Fibroblast of lung (primary cell): ENCODE measurements at regions not wholly inside any gene's neighbourhood (a gene's known extent, or its start where the extent isn't known, plus 50 kb on each side); places are given as distances from the start of the nearest gene placed in this dataset.

Source experiments
- DNase-seq, 2 donors: peaks; one replicate each; pipeline versions ENCODE4 v3.0.0 to v3.0.0-alpha.2; 2010; ENCODE audit warnings: low read depth in 2 of 2
- H2AFZ ChIP-seq: 2 replicates; pipeline ENCODE4 v1.5.1; 2012; ENCODE audit warnings: low read length, control low read depth, inconsistent platforms
- H3K27ac ChIP-seq: 2 replicates; pipeline ENCODE4 v1.5.1; 2011; ENCODE audit warnings: low read length, control low read depth; ENCODE audit not compliant: insufficient read depth
- H3K27me3 ChIP-seq: 2 replicates; pipeline ENCODE4 v1.5.1; 2011; ENCODE audit warnings: mild to moderate bottlenecking, low read length; ENCODE audit not compliant: control insufficient read depth, insufficient read depth
- H3K36me3 ChIP-seq: 2 replicates; pipeline ENCODE4 v1.5.1; 2011; ENCODE audit warnings: low read length; ENCODE audit not compliant: control insufficient read depth, insufficient read depth
- H3K4me1 ChIP-seq: 2 replicates; pipeline ENCODE4 v1.5.1; 2011; ENCODE audit warnings: low read length; ENCODE audit not compliant: control insufficient read depth, insufficient read depth; ENCODE audit errors: extremely low read depth
- H3K4me2 ChIP-seq: 2 replicates; pipeline ENCODE4 v1.5.1; 2011; ENCODE audit warnings: low read length, control low read depth; ENCODE audit not compliant: insufficient read depth; ENCODE audit errors: extremely low read depth
- H3K4me3 ChIP-seq, 4 experiments: fragments of 200-600 bp in 1 of 4; sonication (generic) in 1 of 4; replicated peaks in 1 of 4; 2 replicates each; pipeline ENCODE4 v1.5.1; 2011 to 2016; ENCODE audit warnings: low read length in 4 of 4, low read depth in 3 of 4, mild to moderate bottlenecking in 3 of 4, control low read depth in 2 of 4, inconsistent platforms in 1 of 4, mixed read lengths in 1 of 4; ENCODE audit not compliant: insufficient read depth in 1 of 4; ENCODE audit errors: control extremely low read depth in 1 of 4
- H3K79me2 ChIP-seq: 2 replicates; pipeline ENCODE4 v1.5.1; 2012; ENCODE audit warnings: mild to moderate bottlenecking, low read length, inconsistent platforms; ENCODE audit not compliant: control insufficient read depth, insufficient read depth
- H3K9ac ChIP-seq: 2 replicates; pipeline ENCODE4 v1.5.1; 2011; ENCODE audit warnings: mild to moderate bottlenecking, low read length, control low read depth; ENCODE audit not compliant: insufficient read depth
- H3K9me3 ChIP-seq: 2 replicates; pipeline ENCODE4 v1.5.1; 2012; ENCODE audit warnings: low read depth, low read length; ENCODE audit not compliant: control insufficient read depth, insufficient read depth
- H4K20me1 ChIP-seq: 2 replicates; pipeline ENCODE4 v1.5.1; 2011; ENCODE audit warnings: low read length; ENCODE audit not compliant: control insufficient read depth, insufficient read depth; ENCODE audit errors: extremely low read depth
- CTCF ChIP-seq, 2 donors: IDR thresholded peaks in 1 of 2; conservative IDR thresholded peaks in 1 of 2; 1 replicate in 1 of 2; 2 replicates in 1 of 2; pipeline ENCODE4 v1.5.1; 2011 to 2012; ENCODE audit warnings: low read length in 2 of 2, control low read depth in 1 of 2, inconsistent platforms in 1 of 2, low read depth in 1 of 2, mild to moderate bottlenecking in 1 of 2
- EZH2 ChIP-seq: IDR thresholded peaks from 2 replicates; pipeline ENCODE4 v1.5.1; 2012; ENCODE audit warnings: low read length, control low read depth, mild to moderate bottlenecking; ENCODE audit errors: missing control alignments

- Histone ChIP-seq H3K4me3 (no peak overlapping the region), H4K20me1 (no peaks in the 10 kb centered on the region), H3K27ac (no peak overlapping the region), H2AFZ (no peak overlapping the region), H3K36me3 (no peaks in the 10 kb centered on the region), H3K4me2 (no peak overlapping the region), H3K27me3 (no peaks in the 10 kb centered on the region), H3K4me1 (no peaks in the 10 kb centered on the region), H3K9me3 (no peaks in the 10 kb centered on the region), H3K79me2 (no peaks in the 10 kb centered on the region), H3K9ac (no peak overlapping the region)
- DNase-seq = no peak
- TF ChIP-seq EZH2 (no peak), CTCF (conservative IDR thresholded peaks at IDR 0.05 in 1 of 2, IDR thresholded peaks at IDR 0.05 in 1 of 2; ENCODE audit: low read depth in 1 of 2, low read length in 2 of 2) (no peak)
Measured at GRCh38 chr18:40469851-40470250, 1485.2 kb upstream of the PIK3C3 start.

GRCh38 chr18:40469316-40469715, 1485.7 kb upstream of the PIK3C3 start:
- H3K79me2 ChIP-seq = no peaks in the 10 kb centered on the region
- H3K9me3 ChIP-seq = no peaks in the 10 kb centered on the region
- H3K4me2 ChIP-seq = no peak overlapping the region
- H3K9ac ChIP-seq = no peak overlapping the region
- H3K4me3 ChIP-seq = no peak overlapping the region
- H3K36me3 ChIP-seq = no peaks in the 10 kb centered on the region
- no peak overlapping the region for H2AFZ ChIP-seq
- H3K27ac ChIP-seq = no peak overlapping the region
- H3K4me1 ChIP-seq = no peaks in the 10 kb centered on the region
- no peaks in the 10 kb centered on the region for H4K20me1 ChIP-seq
- TF ChIP-seq EZH2 = no peak
- no peak for TF ChIP-seq CTCF (conservative IDR thresholded peaks at IDR 0.05 in 1 of 2, IDR thresholded peaks at IDR 0.05 in 1 of 2; ENCODE audit: low read depth in 1 of 2, low read length in 2 of 2)
- DNase-seq = no peak
- H3K27me3 ChIP-seq = no peaks in the 10 kb centered on the region

GRCh38 chr18:40464032-40464431, 1491.0 kb upstream of the PIK3C3 start:
- no peak for TF ChIP-seq EZH2
- no peak for TF ChIP-seq CTCF (conservative IDR thresholded peaks at IDR 0.05 in 1 of 2, IDR thresholded peaks at IDR 0.05 in 1 of 2; ENCODE audit: low read depth in 1 of 2, low read length in 2 of 2)
- no peaks in the 10 kb centered on the region for H3K36me3 ChIP-seq
- H3K79me2 ChIP-seq = no peaks in the 10 kb centered on the region
- H3K27me3 ChIP-seq = no peaks in the 10 kb centered on the region
- H2AFZ ChIP-seq = no peak overlapping the region
- no peaks in the 10 kb centered on the region for H3K4me1 ChIP-seq
- no peaks in the 10 kb centered on the region for H4K20me1 ChIP-seq
- no peak overlapping the region for H3K9ac ChIP-seq
- no peaks in the 10 kb centered on the region for H3K9me3 ChIP-seq
- no peak overlapping the region for H3K27ac ChIP-seq
- H3K4me2 ChIP-seq = no peak overlapping the region
- no peak for DNase-seq
- no peak overlapping the region for H3K4me3 ChIP-seq
